M059J (cell line): ENCODE measurements at regions not wholly inside any gene's neighbourhood (a gene's known extent, or its start where the extent isn't known, plus 50 kb on each side); places are given as distances from the start of the nearest gene placed in this dataset.

Experiments used
- DNase-seq: peaks from one replicate; pipeline ENCODE4 v3.0.0-alpha.2; 2012; ENCODE audit warnings: low read depth

DNA sequence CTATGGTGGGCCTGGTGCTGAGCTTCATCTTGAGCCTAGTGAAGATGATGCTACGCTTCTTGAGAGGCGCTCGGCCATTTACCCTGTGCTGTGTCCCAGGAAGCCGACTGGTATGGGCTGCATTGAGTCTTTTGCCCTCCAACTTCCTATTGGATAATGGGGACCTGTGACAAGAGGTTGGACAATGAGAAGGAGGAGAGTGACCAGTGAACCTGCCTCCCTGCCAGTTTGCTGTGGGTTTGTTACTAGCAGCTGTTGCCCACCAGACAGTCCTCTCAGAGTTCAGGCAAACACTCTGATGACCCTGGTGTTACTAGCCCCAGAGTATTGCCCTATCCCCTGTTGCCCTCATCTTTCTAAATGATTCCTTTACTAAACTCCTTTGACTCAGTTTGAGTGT is 99.6 kb upstream of the PFN2 start:
- no peak for DNase-seq

- no peak for DNase-seq
These were observed 98.9 kb upstream of the PFN2 start for GRCh38 chr3:150069633-150070032.

DNA sequence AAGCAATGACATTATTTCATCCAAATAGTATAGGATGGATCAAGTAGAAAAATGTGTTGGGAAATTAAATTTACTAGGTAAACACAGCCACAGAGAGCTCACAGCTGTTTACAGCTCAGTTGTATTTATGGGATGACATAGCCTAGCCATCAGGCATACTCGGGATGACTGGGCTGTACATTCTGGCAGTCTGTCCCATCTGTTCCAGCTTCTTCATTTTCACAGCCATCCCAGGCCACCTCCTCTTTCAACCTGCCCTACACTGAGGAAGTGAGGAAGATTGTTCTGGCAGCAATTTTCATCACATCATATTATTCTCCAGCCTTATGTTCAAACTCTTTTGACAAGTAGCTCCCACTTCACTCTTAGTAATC is 98.4 kb upstream of the PFN2 start:
- DNase-seq, result no peak

GRCh38 chr3:150068440-150069153 is 97.9 kb upstream of the PFN2 start:
- no peak for DNase-seq

- DNase-seq, result no peak
These were observed 96.9 kb upstream of the PFN2 start for GRCh38 chr3:150067561-150067960.

DNA sequence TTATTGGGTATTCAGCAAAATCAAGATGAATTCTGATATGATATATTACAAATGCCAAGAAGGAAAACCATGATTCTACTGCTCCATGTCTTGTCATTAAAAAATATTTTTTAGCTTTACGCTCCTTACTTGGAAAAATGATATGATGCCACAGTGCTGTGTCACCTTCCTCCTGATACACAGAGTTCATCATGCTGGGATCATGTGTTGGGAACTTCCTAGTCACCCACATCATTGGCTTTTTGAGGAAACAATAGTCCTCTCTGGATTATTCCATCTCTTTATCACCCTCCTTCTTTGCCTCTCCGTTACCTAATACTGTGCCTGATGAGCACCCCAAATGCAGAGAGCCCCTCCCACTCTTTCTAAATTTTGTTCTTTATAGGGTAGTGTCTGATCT is 94.3 kb upstream of the PFN2 start:
- no peak for DNase-seq

DNA sequence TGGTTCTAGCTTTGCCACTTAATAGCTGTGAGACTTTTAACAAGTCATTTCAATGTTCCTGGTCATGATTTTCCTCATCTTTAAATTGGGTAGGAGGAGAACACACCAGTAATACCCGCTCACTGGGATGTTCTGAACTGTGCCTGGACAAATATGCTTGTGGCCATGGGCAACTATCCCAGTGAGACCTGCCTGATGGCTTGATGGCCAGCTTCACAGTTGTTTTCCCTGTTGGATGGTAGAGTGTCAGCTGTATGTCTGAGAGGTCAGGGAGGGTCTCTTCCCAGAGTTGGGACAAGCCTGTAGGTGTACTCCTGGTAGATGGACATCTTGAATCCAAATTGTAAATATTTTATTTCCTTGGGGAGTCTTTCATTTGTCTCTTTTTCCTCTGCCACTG is 92.5 kb upstream of the PFN2 start:
- no peak for DNase-seq

- DNase-seq, result peak; percentile 88
These were observed 91.8 kb upstream of the PFN2 start for GRCh38 chr3:150062492-150062891.

- no peak for DNase-seq
These were observed 90.8 kb upstream of the PFN2 start for GRCh38 chr3:150061288-150062024.

- DNase-seq, result peak; percentile 81
These were observed 89.0 kb upstream of the PFN2 start for GRCh38 chr3:150059729-150060128.

GRCh38 chr3:150059241-150059640 is 88.5 kb upstream of the PFN2 start:
- DNase-seq, result peak; percentile 82

GRCh38 chr3:150057227-150057626 is 86.5 kb upstream of the PFN2 start:
- DNase-seq, result no peak

- DNase-seq, result no peak
These were observed 84.6 kb upstream of the PFN2 start for GRCh38 chr3:150055332-150055731.

DNA sequence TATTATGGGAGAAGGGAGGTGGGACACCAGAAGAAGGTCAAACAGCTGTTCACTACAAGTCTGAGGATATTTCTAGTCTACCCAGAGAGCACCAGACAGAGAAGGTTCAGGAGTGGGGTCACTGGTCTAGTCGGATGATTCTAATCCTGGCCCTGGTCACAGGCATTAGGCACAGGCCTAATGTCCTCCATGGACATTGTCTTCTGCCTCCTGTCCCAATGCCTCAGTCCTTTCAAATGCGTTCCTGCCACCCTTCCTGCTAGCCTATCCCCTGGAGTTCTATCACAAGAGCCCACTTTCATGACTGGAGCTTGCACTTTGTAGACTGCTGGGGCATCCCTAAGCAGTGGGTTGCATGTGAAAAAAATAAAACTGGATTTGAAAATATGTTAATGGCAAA is 83.9 kb upstream of the PFN2 start:
- no peak for DNase-seq

GRCh38 chr3:150050510-150050909 is 79.8 kb upstream of the PFN2 start:
- DNase-seq, result no peak

GRCh38 chr3:150049317-150049716 is 78.6 kb upstream of the PFN2 start:
- peak; percentile 45 for DNase-seq

DNA sequence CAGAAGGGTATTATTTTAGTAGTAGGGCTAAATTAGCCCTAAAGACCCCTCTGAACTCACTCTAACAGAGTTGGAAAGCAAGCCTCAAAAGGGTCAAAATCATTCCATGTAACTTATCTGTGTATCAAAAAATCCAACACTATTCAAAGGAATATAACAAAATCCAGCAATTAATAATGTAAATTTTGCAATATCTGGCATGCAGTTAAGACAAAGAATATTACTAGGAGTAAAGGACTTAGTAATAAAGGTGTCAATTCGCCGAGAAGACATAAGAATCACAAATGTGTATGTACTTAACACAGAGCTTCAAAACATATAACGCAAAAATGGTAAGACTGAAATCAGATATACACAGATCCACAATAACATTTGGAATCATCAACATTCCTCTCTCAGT is 71.2 kb upstream of the PFN2 start:
- DNase-seq, result no peak

DNA sequence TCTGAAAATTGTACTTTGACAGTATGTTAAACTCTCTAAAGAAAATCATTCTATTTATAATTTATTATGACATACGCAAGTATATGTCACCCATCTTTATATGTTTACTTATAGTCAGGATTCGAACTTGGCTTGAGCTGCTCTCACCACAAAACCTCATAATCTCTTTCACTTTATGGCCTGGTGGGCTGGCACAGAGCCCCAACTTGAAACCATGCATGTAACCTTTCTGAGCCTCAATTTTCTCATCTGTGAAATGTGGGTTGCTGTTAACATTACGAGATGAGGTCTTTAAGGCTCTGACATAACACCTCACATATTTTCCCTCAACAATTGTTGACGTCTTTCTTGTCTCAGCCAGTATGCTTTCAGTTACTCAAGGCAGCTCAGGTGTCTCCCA is 69.4 kb upstream of the PFN2 start:
- no peak for DNase-seq

DNA sequence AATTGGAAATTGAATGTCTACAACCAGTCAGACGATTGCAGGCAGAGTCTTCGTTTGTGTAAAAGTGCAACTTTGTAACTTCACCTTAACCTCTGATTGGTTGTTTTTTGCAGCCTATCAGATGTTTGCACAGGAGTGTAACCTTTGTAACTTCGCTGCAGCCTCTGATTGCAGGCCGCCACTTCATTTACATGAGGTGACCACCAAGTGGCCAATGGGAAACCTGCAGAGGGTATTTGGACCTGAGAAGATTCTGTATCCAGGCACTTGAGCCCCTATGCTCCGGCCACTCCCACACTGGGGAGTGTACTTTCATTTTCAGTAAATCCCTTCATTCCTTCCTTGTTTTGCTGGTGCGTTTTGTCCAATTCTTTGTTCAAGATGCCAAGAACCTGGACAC is 68.1 kb upstream of the PFN2 start:
- DNase-seq, result peak; percentile 38

DNA sequence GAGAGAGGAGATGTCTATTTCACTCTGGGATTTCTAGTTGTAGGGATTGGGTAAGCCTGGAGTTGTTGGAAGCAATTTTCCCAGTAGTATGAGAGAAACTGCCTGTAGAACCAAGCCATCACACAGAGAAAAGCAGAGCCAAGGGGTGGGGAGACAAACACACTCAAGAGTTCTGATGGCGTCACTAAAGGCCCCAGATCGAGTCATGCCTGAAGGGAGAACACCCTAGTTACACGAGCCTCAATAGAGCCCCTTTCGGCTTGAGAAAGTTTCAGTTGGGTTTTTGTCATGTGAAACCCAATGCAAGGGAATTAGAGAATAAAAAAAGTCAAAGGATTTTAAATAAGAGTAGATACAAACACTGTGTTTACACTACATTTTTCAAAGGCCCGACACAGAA is 66.1 kb upstream of the PFN2 start:
- DNase-seq, result no peak

DNA sequence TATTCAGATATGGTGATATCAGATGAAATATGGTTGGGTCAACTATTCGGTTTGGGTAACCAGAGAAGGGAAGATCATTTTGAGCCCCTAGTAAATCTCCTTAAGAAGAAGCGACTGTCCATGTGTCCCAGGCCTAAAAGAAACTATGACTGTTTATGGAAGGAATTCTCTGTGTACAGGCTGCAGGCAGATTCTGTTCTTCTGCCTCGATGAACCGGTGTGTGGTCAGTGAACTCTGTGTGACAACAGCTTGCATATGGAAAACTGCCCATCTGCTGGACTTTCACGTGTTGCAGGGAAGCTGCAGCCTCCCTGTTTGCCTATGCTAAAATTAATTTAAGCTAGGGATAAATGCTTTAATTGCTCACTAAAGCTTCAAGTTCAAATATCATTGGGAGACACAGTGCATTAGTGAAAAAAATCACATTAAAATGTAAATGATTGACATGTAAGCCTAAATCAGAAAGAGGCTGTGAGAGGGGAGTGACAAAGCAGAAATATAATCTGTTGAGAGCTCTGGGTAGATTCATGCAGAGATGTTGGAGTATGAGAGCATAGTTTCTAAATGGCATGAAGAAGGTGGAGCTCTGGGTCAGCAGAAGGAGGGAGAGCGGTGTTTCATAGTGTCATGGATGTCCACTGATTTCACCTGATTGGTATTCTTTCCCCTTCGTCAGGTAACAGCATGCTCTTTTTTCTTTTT is 65.4 kb upstream of the PFN2 start:
- DNase-seq, result no peak

- no peak for DNase-seq
These were observed 64.6 kb upstream of the PFN2 start for GRCh38 chr3:150035301-150035779.

GRCh38 chr3:150033721-150034120 is 63.0 kb upstream of the PFN2 start:
- no peak for DNase-seq
